B cell (primary cell): ENCODE measurements at regions not wholly inside any gene's neighbourhood (a gene's known extent, or its start where the extent isn't known, plus 50 kb on each side); places are given as distances from the start of the nearest gene placed in this dataset.

Experiments
- ATAC-seq: fragments of 200-7000 bp; cut with Tn5 transposase; one replicate; pipeline ENCODE4 v1.10.0; 2021; ENCODE audit warnings: low read depth, mild to moderate bottlenecking, moderate number of reproducible peaks, moderate library complexity
- CTCF ChIA-PET: fragments of 350-600 bp; sonication (Branson Sonifier 250); formaldehyde crosslinking; loops from one replicate; lab custom pipeline; 2021; ENCODE audit warnings: antibody characterized with exemption, inconsistent platforms; lab: Charles Lee
- POLR2A ChIA-PET: fragments of 350-600 bp; sonication (Branson Sonifier 250); formaldehyde crosslinking; loops from one replicate; lab custom pipeline; 2021; ENCODE audit warnings: antibody characterized with exemption; lab: Charles Lee
- DNase-seq: peaks from one replicate; pipeline ENCODE4 v3.0.0; 2013
- H2AFZ ChIP-seq: 2 replicates; pipeline ENCODE4 v1.6.1; 2012; ENCODE audit warnings: mild to moderate bottlenecking, low read depth, low read length; ENCODE audit not compliant: insufficient read depth, poor library complexity, severe bottlenecking
- H3K27ac ChIP-seq, 2 donors: 1 replicate in 1 of 2; 2 replicates in 1 of 2; pipeline ENCODE4 v1.5.1; 2012 to 2013; ENCODE audit warnings: low read length in 2 of 2, mild to moderate bottlenecking in 2 of 2, moderate library complexity in 1 of 2
- H3K27me3 ChIP-seq, 4 experiments: fragments of 200-600 bp in 1 of 4; sonication (generic) in 1 of 4; replicated peaks in 1 of 4; 1 replicate in 2 of 4; 2 replicates in 2 of 4; pipeline versions ENCODE4 v1.6.1 to v1.7.0; 2013 to 2016; ENCODE audit warnings: low read length in 3 of 4, mild to moderate bottlenecking in 2 of 4, mixed read lengths in 1 of 4, moderate library complexity in 1 of 4; ENCODE audit not compliant: insufficient read depth in 4 of 4, control insufficient read depth in 3 of 4; ENCODE audit errors: control extremely low read depth in 1 of 4
- H3K36me3 ChIP-seq, 2 experiments: replicated peaks in 1 of 2; 1 replicate in 1 of 2; 2 replicates in 1 of 2; pipeline versions ENCODE4 v1.6.1 to v1.7.1; 2013; ENCODE audit warnings: low read length in 1 of 2; ENCODE audit not compliant: insufficient read depth in 2 of 2, control insufficient read depth in 1 of 2; ENCODE audit errors: control extremely low read depth in 1 of 2, extremely low read depth in 1 of 2
- H3K4me1 ChIP-seq, 2 donors: fragments of 200-600 bp in 1 of 2; sonication (generic) in 1 of 2; 1 replicate in 1 of 2; 2 replicates in 1 of 2; pipeline versions ENCODE4 v1.5.1 to v1.6.1; 2013 to 2017; ENCODE audit warnings: low read length in 2 of 2; ENCODE audit not compliant: control insufficient read depth in 2 of 2, insufficient read depth in 2 of 2
- H3K4me2 ChIP-seq: replicated peaks from 2 replicates; pipeline ENCODE3; 2012; ENCODE audit warnings: mild to moderate bottlenecking, low read depth, low read length; ENCODE audit not compliant: poor library complexity, severe bottlenecking
- H3K4me3 ChIP-seq, 5 experiments: fragments of 200-600 bp in 1 of 5; sonication (generic) in 1 of 5; 1 replicate in 3 of 5; 2 replicates in 2 of 5; pipeline versions ENCODE4 v1.5.1 to v1.7.0; 2011 to 2016; ENCODE audit warnings: low read length in 4 of 5, mild to moderate bottlenecking in 4 of 5, low read depth in 2 of 5, control low read depth in 1 of 5, moderate library complexity in 1 of 5; ENCODE audit not compliant: insufficient read depth in 1 of 5; ENCODE audit errors: control extremely low read depth in 1 of 5, extremely low read depth in 1 of 5
- H3K79me2 ChIP-seq: fragments of 200-600 bp; sonication (generic); one replicate; pipeline ENCODE4 v1.6.0; 2016; ENCODE audit warnings: low read length; ENCODE audit not compliant: control insufficient read depth, insufficient read depth
- H3K9ac ChIP-seq: fragments of 200-600 bp; sonication (generic); 2 replicates; pipeline ENCODE4 v1.6.1; 2017; ENCODE audit warnings: mild to moderate bottlenecking, low read length, moderate library complexity
- H3K9me3 ChIP-seq, 3 donors: one replicate each; pipeline versions ENCODE4 v1.6.1 to v1.7.1; 2013; ENCODE audit warnings: low read length in 2 of 3; ENCODE audit not compliant: control insufficient read depth in 2 of 3, insufficient read depth in 1 of 3; ENCODE audit errors: control extremely low read depth in 1 of 3
- H4K20me1 ChIP-seq: 2 replicates; pipeline ENCODE4 v1.6.0; 2012; ENCODE audit warnings: mild to moderate bottlenecking, low read length; ENCODE audit not compliant: insufficient read depth, control insufficient read depth, poor library complexity, severe bottlenecking
- H3K27ac Mint-ChIP-seq: one replicate; pipeline ENCODE4 v1.8.0; 2021; ENCODE audit warnings: mixed read lengths
- H3K27me3 Mint-ChIP-seq: one replicate; pipeline ENCODE4 v1.8.0; 2021; ENCODE audit warnings: mixed read lengths
- H3K4me1 Mint-ChIP-seq: one replicate; pipeline ENCODE4 v1.8.0; 2021; ENCODE audit warnings: mixed read lengths
- H3K4me3 Mint-ChIP-seq: one replicate; pipeline ENCODE4 v1.8.0; 2021; ENCODE audit warnings: mixed read lengths
- H3K9me3 Mint-ChIP-seq: one replicate; pipeline ENCODE4 v1.8.0; 2022; ENCODE audit warnings: mixed read lengths; ENCODE audit not compliant: insufficient read depth
- EZH2 ChIP-seq: IDR thresholded peaks from 2 replicates; pipeline ENCODE4 v1.6.1; 2012; ENCODE audit warnings: borderline replicate concordance, low read depth, mild to moderate bottlenecking, moderate library complexity, low read length; ENCODE audit not compliant: insufficient read depth, poor library complexity, severe bottlenecking
- WGBS: methylation state at CpG from one replicate; pipeline ENCODE4 v1.1.5; 2013; ENCODE audit warnings: missing lambda C conversion rate; ENCODE audit not compliant: insufficient coverage; 5-methylcytosine and 5-hydroxymethylcytosine counted together
- intact Hi-C: fragments of 100-400 bp; cut with micrococcal nuclease; formaldehyde crosslinking; loops from one replicate; pipeline ENCODE4 v1.10.0; 2022
- TF ChIP-seq, protein P1 (sequence below): fragments of 200-600 bp; IDR thresholded peaks from one replicate; pipeline ENCODE4 v1.8.0; 2022; ENCODE audit warnings: antibody characterized with exemption, mild to moderate bottlenecking

DNA sequence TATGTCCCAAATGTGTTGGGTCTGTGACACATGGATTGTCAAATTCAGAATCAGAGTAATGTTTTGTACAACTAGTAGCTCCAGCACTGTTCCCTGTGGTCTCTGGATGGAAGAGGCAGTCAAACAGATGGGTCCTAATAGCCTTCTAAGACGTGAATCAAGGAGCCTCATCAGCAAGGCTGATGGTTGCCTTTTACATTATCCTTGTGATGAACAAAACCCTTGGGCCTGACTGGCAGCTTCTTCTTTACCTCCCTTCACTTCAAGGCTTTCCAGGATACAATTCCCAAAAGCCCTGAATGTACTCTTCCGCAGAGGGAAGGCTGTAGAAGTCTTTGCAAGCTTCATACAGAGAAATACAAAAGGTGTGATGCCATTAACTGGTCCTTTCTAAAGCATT lies 633.3 kb downstream of the USP25 start:
- Mint-ChIP-seq H3K4me3 (no peak overlapping the region), H3K9me3 (no peaks in the 10 kb centered on the region), H3K4me1 (no peaks in the 10 kb centered on the region), H3K27me3 (no peaks in the 10 kb centered on the region), H3K27ac (no peak overlapping the region)
- Histone ChIP-seq H3K27ac (no peak overlapping the region), H3K9ac (no peak overlapping the region), H2AFZ (no peak overlapping the region), H3K36me3 (no peaks in the 10 kb centered on the region), H3K4me2 (no peak overlapping the region), H3K4me1 (no peaks in the 10 kb centered on the region), H3K9me3 (no peaks in the 10 kb centered on the region), H4K20me1 (no peaks in the 10 kb centered on the region), H3K79me2 (no peaks in the 10 kb centered on the region), H3K4me3 (no peak overlapping the region), H3K27me3 (no peaks in the 10 kb centered on the region)
- DNase-seq (no peak), ATAC-seq (no peak)
- TF ChIP-seq, protein P1, sequence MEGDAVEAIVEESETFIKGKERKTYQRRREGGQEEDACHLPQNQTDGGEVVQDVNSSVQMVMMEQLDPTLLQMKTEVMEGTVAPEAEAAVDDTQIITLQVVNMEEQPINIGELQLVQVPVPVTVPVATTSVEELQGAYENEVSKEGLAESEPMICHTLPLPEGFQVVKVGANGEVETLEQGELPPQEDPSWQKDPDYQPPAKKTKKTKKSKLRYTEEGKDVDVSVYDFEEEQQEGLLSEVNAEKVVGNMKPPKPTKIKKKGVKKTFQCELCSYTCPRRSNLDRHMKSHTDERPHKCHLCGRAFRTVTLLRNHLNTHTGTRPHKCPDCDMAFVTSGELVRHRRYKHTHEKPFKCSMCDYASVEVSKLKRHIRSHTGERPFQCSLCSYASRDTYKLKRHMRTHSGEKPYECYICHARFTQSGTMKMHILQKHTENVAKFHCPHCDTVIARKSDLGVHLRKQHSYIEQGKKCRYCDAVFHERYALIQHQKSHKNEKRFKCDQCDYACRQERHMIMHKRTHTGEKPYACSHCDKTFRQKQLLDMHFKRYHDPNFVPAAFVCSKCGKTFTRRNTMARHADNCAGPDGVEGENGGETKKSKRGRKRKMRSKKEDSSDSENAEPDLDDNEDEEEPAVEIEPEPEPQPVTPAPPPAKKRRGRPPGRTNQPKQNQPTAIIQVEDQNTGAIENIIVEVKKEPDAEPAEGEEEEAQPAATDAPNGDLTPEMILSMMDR: no peak
- TF ChIP-seq EZH2: no peak
- POLR2A ChIA-PET: no interaction called here
- CTCF ChIA-PET: no interaction called here
- WGBS: 67% methylated on average over 1 of the region's 2 CpGs
- intact Hi-C loops: no loop called here

DNA sequence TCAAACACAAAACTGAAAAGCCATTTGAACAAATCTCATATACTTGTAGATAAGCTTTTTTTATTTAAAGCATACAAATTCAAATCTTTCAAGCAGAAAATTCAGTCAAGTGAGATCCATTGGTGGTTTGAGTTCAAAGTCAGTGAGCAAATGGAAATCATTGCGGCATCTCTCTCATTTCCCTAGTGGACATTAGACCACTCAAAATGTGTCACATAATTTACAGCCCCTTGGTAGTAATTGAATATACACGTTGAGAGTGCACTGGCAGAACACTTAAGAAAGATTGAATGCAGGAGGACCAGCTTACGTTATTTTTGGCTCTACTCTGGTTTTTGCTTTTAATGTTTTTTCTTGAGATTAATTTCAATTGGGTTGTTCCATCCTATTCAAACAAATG lies 633.7 kb downstream of the USP25 start:
- H3K27ac ChIP-seq: no peak overlapping the region
- no peak for DNase-seq
- H2AFZ ChIP-seq: no peak overlapping the region
- Mint-ChIP-seq H3K4me1 (no peaks in the 10 kb centered on the region), H3K4me3 (no peak overlapping the region), H3K9me3 (no peaks in the 10 kb centered on the region), H3K27ac (no peak overlapping the region), H3K27me3 (no peaks in the 10 kb centered on the region)
- intact Hi-C loops: no loop called here
- no peaks in the 10 kb centered on the region for H4K20me1 ChIP-seq
- no peaks in the 10 kb centered on the region for H3K27me3 ChIP-seq
- H3K9me3 ChIP-seq: no peaks in the 10 kb centered on the region
- CTCF ChIA-PET: no interaction called here
- no peak overlapping the region for H3K4me2 ChIP-seq
- no peak for ATAC-seq
- WGBS: 67% methylated on average over 1 of the region's 3 CpGs
- H3K4me1 ChIP-seq: no peaks in the 10 kb centered on the region
- H3K36me3 ChIP-seq: no peaks in the 10 kb centered on the region
- no peak for TF ChIP-seq EZH2
- TF ChIP-seq, protein P1: no peak
- H3K79me2 ChIP-seq: no peaks in the 10 kb centered on the region
- H3K4me3 ChIP-seq: no peak overlapping the region
- POLR2A ChIA-PET: no interaction called here
- H3K9ac ChIP-seq: no peak overlapping the region
